Effector memory CD8-positive, alpha-beta T cell (primary cell): ENCODE measurements at regions not wholly inside any gene's neighbourhood (a gene's known extent, or its start where the extent isn't known, plus 50 kb on each side); places are given as distances from the start of the nearest gene placed in this dataset.
A peak's percentile ranks its signal among the peaks of the same experiment; 100 is the strongest.
"Not testable (repeated sequence)": the region's sequence is repeated elsewhere in the genome, so short reads cannot be mapped to it uniquely, and the experiment has no call there.

Experiments used
- ATAC-seq: fragments of 150-1000 bp; cut with Tn5 transposase; replicated peaks from 2 replicates; pipeline ENCODE4 v1.10.0; 2021; ENCODE audit warnings: mild to moderate bottlenecking, moderate library complexity
- DNase-seq, 3 experiments: peaks; one replicate each; pipeline ENCODE4 v3.0.0; 2021
- H3K27ac Mint-ChIP-seq, 2 donors: one replicate each; pipeline ENCODE4 v1.8.0; 2022; ENCODE audit warnings: mild to moderate bottlenecking in 2 of 2, mixed read lengths in 2 of 2, moderate library complexity in 2 of 2
- H3K27me3 Mint-ChIP-seq, 2 donors: one replicate each; pipeline ENCODE4 v1.8.0; 2022; ENCODE audit warnings: mixed read lengths in 2 of 2
- H3K36me3 Mint-ChIP-seq: one replicate; pipeline ENCODE4 v1.8.0; 2022; ENCODE audit warnings: mild to moderate bottlenecking, moderate library complexity, mixed read lengths; ENCODE audit not compliant: insufficient read depth
- H3K4me1 Mint-ChIP-seq, 2 donors: one replicate each; pipeline ENCODE4 v1.8.0; 2022; ENCODE audit warnings: low read depth in 2 of 2, mixed read lengths in 2 of 2
- H3K4me3 Mint-ChIP-seq, 2 donors: one replicate each; pipeline ENCODE4 v1.8.0; 2022; ENCODE audit warnings: mild to moderate bottlenecking in 2 of 2, mixed read lengths in 2 of 2, moderate library complexity in 2 of 2
- H3K9me3 Mint-ChIP-seq, 2 donors: one replicate each; pipeline ENCODE4 v1.8.0; 2022; ENCODE audit warnings: mixed read lengths in 2 of 2

- DNase-seq: peak; percentile 69 to 70 (median 69)
- Mint-ChIP-seq H3K27ac (peak overlapping the region; percentile 92 to 94), H3K36me3 (peaks cover 8% of the 10 kb centered on the region), H3K4me1 (peaks cover 34 to 38% of the 10 kb centered on the region in 2 donors), H3K4me3 (peak overlapping the region; percentile 82 to 85), H3K27me3 (no peaks in the 10 kb centered on the region), H3K9me3 (no peaks in the 10 kb centered on the region)
- peak; percentile 99 for ATAC-seq
Measured at GRCh38 chr10:3961082-3961481, 176.1 kb upstream of the KLF6 start.

DNA sequence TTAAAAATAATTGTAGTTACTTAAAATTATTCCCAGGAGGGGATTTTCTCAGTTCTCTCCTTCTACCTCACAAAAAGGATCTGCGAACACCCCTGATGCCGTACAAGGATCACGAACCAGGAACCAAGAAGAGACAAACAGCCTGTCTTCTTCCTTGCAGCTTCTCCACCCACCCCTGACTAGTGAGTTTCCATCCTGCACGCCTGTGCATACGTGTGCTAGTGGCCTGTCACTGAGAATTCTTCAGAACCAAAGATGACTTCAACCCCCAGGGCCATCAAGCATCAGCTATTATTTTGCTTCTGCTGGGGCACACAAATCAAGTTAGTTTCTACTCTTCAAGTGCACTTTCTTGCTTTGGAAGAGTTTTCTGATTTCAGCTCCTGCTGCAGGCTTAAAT, 175.5 kb upstream of the KLF6 start:
- Mint-ChIP-seq H3K4me3 (peak overlapping the region; percentile 82 to 85), H3K36me3 (peaks cover 8% of the 10 kb centered on the region), H3K27me3 (no peaks in the 10 kb centered on the region), H3K27ac (peak overlapping the region; percentile 92 to 94), H3K9me3 (no peaks in the 10 kb centered on the region), H3K4me1 (peaks cover 34 to 38% of the 10 kb centered on the region in 2 donors)
- DNase-seq: no peak
- ATAC-seq: no peak

DNA sequence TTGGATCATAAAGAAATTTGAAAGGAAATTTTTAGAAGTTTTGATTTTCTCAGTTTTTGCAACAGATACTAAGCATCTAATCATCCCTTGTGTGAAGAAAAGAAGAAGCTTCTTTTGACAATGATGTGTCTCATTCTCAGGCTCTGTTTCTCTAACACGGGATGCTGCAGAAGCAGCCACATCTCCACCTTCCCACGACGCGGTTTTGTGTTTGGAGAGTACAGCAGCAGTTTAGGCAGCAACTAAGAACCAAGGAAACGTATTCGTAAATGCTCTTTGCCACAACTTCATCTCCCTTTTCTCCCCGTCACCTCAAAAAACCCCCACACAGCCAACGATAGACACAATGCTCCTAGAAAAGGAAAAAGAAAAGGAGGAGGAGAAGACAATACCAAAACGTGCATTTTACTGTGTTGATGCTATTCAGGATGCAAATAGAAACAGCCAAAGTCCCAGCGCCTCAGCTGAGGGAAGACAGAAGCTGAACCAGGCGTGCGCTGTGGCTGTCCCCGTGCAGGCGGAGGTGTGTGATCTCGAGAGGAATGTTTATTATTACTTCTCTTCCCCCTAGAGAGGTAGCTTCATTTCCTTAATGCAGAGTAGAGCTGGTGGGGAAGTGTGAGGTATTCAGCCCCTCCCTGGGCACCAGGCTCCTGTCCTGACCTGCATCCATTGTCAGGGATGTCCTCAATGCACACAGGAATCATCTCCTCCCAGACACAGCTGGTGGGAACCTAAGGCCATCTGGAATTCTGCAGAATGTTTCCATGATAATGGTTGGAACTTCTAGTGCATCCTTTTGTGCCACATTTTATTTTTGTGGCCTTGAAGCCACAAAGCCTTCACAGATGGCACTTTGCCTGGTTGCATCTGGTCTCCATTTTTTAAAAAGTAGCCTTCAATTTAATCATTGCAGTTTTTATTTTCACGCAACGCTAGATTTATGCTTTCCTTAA, 174.6 kb upstream of the KLF6 start:
- peak overlapping the region; percentile 4 to 54 for H3K4me3 Mint-ChIP-seq
- H3K4me1 Mint-ChIP-seq: peaks cover 34 to 38% of the 10 kb centered on the region in 2 donors

DNA sequence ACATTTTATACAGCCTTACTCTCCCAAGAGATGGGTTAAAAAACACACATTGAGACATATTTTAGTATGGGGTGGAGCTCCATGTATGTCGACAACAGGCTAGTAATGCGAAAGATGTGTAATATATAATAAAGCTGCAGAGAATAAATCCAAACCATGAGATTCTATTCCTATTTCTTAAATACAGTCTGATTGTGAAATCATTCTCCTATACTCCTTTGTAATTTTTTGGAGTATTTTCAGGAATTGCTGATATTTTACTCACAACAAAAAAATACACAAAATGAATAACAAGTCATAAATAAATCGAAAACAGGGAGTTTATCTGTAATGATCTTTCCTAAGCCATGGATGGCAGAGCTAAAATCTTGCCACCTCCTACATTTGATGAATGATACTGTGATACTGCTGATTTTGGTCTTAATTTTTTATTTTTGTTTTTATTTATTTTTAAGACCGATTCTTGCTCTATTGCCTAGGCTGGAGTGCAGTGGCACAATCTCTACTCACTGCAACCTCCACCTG, 173.5 kb upstream of the KLF6 start:
- Mint-ChIP-seq H3K27me3 (no peaks in the 10 kb centered on the region), H3K4me3 (no peak overlapping the region), H3K27ac (peak overlapping the region in 1 of 2 donors; percentile 24), H3K36me3 (peaks cover 8% of the 10 kb centered on the region), H3K9me3 (no peaks in the 10 kb centered on the region), H3K4me1 (peaks cover 32 to 40% of the 10 kb centered on the region in 2 donors)
- DNase-seq (no peak), ATAC-seq (no peak)

More for the DNA sequence above, 174.6 kb upstream of the KLF6 start:
- ATAC-seq (no peak), DNase-seq (no peak)
- peaks cover 8% of the 10 kb centered on the region for H3K36me3 Mint-ChIP-seq
- H3K9me3 Mint-ChIP-seq: no peaks in the 10 kb centered on the region
- H3K27ac Mint-ChIP-seq: peak overlapping the region; percentile 92 to 94
- H3K27me3 Mint-ChIP-seq: no peaks in the 10 kb centered on the region

GRCh38 chr10:3955955-3956617, 171.1 kb upstream of the KLF6 start:
- Mint-ChIP-seq H3K27ac (no peak overlapping the region), H3K4me1 (peaks cover 23 to 34% of the 10 kb centered on the region in 2 donors), H3K9me3 (no peaks in the 10 kb centered on the region), H3K4me3 (no peak overlapping the region), H3K36me3 (peaks cover 2% of the 10 kb centered on the region), H3K27me3 (no peaks in the 10 kb centered on the region)
- no peak for ATAC-seq
- DNase-seq: no peak

DNA sequence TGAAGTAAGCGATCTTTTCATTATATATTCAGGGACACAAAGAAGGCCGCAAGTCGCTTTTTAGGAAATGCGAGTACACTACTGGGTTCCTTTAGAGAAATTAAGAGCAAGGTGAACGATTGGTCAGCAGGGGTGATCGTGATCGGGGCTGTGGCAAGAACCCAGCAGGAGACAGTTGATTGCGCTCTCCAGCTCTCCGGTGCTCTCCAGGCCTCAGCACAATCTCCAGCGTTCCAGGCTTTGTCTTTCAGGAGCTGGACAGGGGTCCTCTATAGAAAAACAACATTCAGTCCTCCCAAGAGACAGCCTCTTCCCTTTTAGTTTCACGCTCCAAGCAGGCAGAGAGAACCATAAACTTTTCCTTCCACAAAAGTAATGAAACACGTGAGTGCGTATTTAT, 170.5 kb upstream of the KLF6 start:
- Mint-ChIP-seq H3K27ac (no peak overlapping the region), H3K4me1 (peaks cover 21 to 33% of the 10 kb centered on the region in 2 donors), H3K4me3 (no peak overlapping the region)

DNA sequence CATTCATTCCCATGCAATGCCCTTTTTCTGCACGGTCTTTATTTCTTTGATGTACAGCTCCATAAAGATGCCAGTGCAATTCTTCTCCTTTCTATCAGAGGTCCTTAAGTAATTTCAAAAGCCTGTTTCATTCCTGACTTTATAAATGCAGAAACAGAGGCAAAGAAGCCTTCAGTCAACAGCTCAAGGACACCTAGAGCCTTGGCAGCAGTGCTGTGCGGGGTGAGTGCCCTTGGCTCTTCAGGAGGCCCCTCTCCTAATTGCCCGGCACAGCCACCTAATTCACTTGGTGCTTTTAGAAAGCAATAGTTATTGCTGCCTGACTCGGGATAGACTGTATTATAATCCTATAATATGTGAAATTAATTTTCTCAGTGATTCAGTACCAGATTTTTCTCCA, 169.6 kb upstream of the KLF6 start:
- peaks cover 8% of the 10 kb centered on the region for H3K36me3 Mint-ChIP-seq
- no peak overlapping the region for H3K4me3 Mint-ChIP-seq
- H3K9me3 Mint-ChIP-seq: no peaks in the 10 kb centered on the region
- DNase-seq (no peak), ATAC-seq (no peak)
- H3K4me1 Mint-ChIP-seq: peaks cover 26 to 34% of the 10 kb centered on the region in 2 donors
- H3K27ac Mint-ChIP-seq: no peak overlapping the region
- no peaks in the 10 kb centered on the region for H3K27me3 Mint-ChIP-seq

More for the DNA sequence above, 170.5 kb upstream of the KLF6 start:
- H3K36me3 Mint-ChIP-seq: peaks cover 7% of the 10 kb centered on the region
- DNase-seq (no peak), ATAC-seq (no peak)
- H3K9me3 Mint-ChIP-seq: no peaks in the 10 kb centered on the region
- H3K27me3 Mint-ChIP-seq: no peaks in the 10 kb centered on the region

DNA sequence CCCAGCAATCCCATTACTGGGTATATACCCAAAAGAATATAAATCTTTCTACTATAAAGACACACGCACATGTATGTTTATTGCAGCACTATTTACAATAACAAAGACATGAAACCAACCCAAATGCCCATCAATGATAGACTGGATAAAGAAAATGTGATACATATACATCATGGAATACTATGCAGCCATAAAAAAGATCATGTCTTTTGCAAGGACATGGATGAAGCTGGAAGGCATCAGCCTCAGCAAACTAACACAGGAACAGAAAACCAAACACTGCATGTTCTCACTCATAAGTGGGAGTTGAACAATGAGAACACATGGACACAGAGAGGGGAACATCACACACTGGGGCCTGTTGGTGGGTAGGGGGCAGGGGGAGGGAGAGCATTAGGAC, 169.0 kb upstream of the KLF6 start:
- H3K36me3 Mint-ChIP-seq, H3K27ac Mint-ChIP-seq, H3K27me3 Mint-ChIP-seq, DNase-seq, H3K4me3 Mint-ChIP-seq, ATAC-seq, H3K9me3 Mint-ChIP-seq: not testable (repeated sequence)
- peaks cover 24 to 33% of the 10 kb centered on the region in 2 donors for H3K4me1 Mint-ChIP-seq

GRCh38 chr10:3951993-3952392, 167.0 kb upstream of the KLF6 start:
- no peaks in the 10 kb centered on the region for H3K9me3 Mint-ChIP-seq
- no peaks in the 10 kb centered on the region for H3K27me3 Mint-ChIP-seq
- ATAC-seq (no peak), DNase-seq (no peak)
- H3K36me3 Mint-ChIP-seq: peaks cover 25% of the 10 kb centered on the region
- peak overlapping the region; percentile 44 to 64 for H3K4me3 Mint-ChIP-seq
- peaks cover 35 to 50% of the 10 kb centered on the region in 2 donors for H3K4me1 Mint-ChIP-seq
- no peak overlapping the region for H3K27ac Mint-ChIP-seq

- peaks cover 44 to 63% of the 10 kb centered on the region in 2 donors for H3K4me1 Mint-ChIP-seq
- H3K27ac Mint-ChIP-seq: peak overlapping the region; percentile 98 to 99
- DNase-seq (peak; percentile 43 to 63 (median 59)), ATAC-seq (peak; percentile 62)
- peaks cover 36% of the 10 kb centered on the region for H3K36me3 Mint-ChIP-seq
- H3K9me3 Mint-ChIP-seq: no peaks in the 10 kb centered on the region
- no peaks in the 10 kb centered on the region for H3K27me3 Mint-ChIP-seq
- peak overlapping the region; percentile 68 to 87 for H3K4me3 Mint-ChIP-seq
Measured at GRCh38 chr10:3950676-3951275, 165.8 kb upstream of the KLF6 start.

DNA sequence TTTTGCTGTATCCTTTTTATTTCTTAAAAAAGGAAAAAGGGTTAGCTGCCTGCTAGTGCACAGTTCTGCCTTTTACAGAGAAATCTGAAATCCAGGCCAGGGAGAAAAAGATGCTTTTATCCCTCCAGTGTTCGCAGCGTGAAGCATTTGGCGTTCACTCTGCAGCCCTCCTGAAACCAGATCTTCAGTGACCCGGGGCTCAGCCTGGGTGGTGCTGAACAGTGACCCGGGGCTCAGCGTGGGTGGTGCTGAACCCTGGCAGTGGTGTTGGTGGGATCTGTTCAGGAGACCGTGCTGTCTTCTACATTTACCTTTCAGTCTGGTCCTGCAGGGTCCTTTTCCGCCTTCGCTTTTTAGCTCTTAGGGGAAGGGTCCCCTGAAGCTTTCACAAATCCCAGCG, 164.7 kb upstream of the KLF6 start:
- ATAC-seq: no peak
- H3K9me3 Mint-ChIP-seq: no peaks in the 10 kb centered on the region
- peak overlapping the region; percentile 98 to 99 for H3K27ac Mint-ChIP-seq
- H3K27me3 Mint-ChIP-seq: no peaks in the 10 kb centered on the region
- H3K36me3 Mint-ChIP-seq: peaks cover 41% of the 10 kb centered on the region
- H3K4me1 Mint-ChIP-seq: peaks cover 53 to 71% of the 10 kb centered on the region in 2 donors
- peak overlapping the region; percentile 68 to 87 for H3K4me3 Mint-ChIP-seq
- DNase-seq: no peak

DNA sequence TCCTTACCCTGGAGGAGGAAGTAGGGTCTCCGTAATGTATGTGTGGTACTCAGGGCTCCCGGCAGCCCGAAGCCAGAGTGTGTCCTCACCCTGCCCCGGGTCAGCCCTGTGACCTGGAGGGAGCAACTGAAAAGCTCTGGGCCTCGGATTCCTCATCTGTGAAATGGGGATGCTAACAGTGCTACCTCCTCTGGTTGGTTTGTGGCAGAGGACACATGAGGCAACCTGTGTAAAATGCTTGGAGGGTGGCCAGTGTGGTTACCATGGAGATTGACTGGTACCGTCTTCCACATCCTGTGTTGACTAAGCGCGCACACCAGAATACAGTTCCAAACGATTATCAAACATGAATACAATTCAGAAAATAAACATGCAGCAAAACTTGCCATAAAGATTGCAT, 163.8 kb upstream of the KLF6 start:
- no peaks in the 10 kb centered on the region for H3K27me3 Mint-ChIP-seq
- DNase-seq (peak; percentile 78 to 81 (median 79)), ATAC-seq (peak; percentile 85)
- H3K36me3 Mint-ChIP-seq: peaks cover 41% of the 10 kb centered on the region
- H3K27ac Mint-ChIP-seq: peak overlapping the region; percentile 98 to 99
- H3K4me3 Mint-ChIP-seq: peak overlapping the region; percentile 68 to 87
- H3K9me3 Mint-ChIP-seq: no peaks in the 10 kb centered on the region
- H3K4me1 Mint-ChIP-seq: peaks cover 53 to 69% of the 10 kb centered on the region in 2 donors
